Neural cell (in vitro differentiated cells): ENCODE measurements at regions not wholly inside any gene's neighbourhood (a gene's known extent, or its start where the extent isn't known, plus 50 kb on each side); places are given as distances from the start of the nearest gene placed in this dataset.

Experiments used
- H2AFZ ChIP-seq: fragments of 200-600, 300-800 bp; sonication (generic), shearing (Covaris generic); 2 replicates; pipeline ENCODE4 v1.6.0; 2014; ENCODE audit warnings: low read depth, mild to moderate bottlenecking, antibody characterized with exemption, low read length, moderate library complexity
- H3F3A ChIP-seq: fragments of 200-600 bp; shearing (Covaris generic); 2 replicates; pipeline ENCODE4 v1.6.1; 2016; ENCODE audit warnings: mild to moderate bottlenecking, moderate library complexity, mixed read lengths, antibody characterized with exemption, low read length; ENCODE audit not compliant: insufficient read depth, poor library complexity, severe bottlenecking
- H3K27ac ChIP-seq: fragments of 200-600, 300-800 bp; sonication (generic), shearing (Covaris generic); 2 replicates; pipeline ENCODE4 v1.5.1; 2014; ENCODE audit warnings: mild to moderate bottlenecking, low read length, moderate library complexity
- H3K27me3 ChIP-seq: fragments of 300-800, 200-600 bp; sonication (generic), shearing (Covaris generic); 2 replicates; pipeline ENCODE4 v1.6.0; 2014; ENCODE audit warnings: mild to moderate bottlenecking, low read depth, low read length, moderate library complexity; ENCODE audit not compliant: insufficient read depth
- H3K36me3 ChIP-seq: fragments of 300-800, 200-600 bp; sonication (generic), shearing (Covaris generic); 2 replicates; pipeline ENCODE4 v1.5.1; 2014; ENCODE audit warnings: mild to moderate bottlenecking, antibody characterized with exemption, low read length, moderate library complexity; ENCODE audit not compliant: insufficient read depth
- H3K4me2 ChIP-seq: fragments of 300-800, 200-600 bp; sonication (generic), shearing (Covaris generic); 2 replicates; pipeline ENCODE4 v1.6.0; 2014; ENCODE audit warnings: mild to moderate bottlenecking, low read length
- H3K4me3 ChIP-seq: fragments of 300-800, 200-600 bp; sonication (generic), shearing (Covaris generic); 2 replicates; pipeline ENCODE4 v1.5.1; 2014; ENCODE audit warnings: mild to moderate bottlenecking, low read length, moderate library complexity
- H3K79me2 ChIP-seq: fragments of 200-600 bp; shearing (Covaris generic); replicated peaks from 2 replicates; pipeline ENCODE4 v1.6.0; 2014; ENCODE audit warnings: mild to moderate bottlenecking, low read length, moderate library complexity; ENCODE audit not compliant: insufficient read depth
- H3K9ac ChIP-seq: fragments of 300-800, 200-600 bp; sonication (generic), shearing (Covaris generic); 2 replicates; pipeline ENCODE4 v1.6.1; 2016; ENCODE audit warnings: mild to moderate bottlenecking, low read length, mixed read lengths
- H3K9me2 ChIP-seq: fragments of 200-600 bp; shearing (Covaris generic); 2 replicates; pipeline ENCODE4 v1.6.1; 2016; ENCODE audit warnings: mild to moderate bottlenecking, low read length, mixed read lengths; ENCODE audit not compliant: insufficient read depth
- H3K9me3 ChIP-seq: fragments of 200-600, 300-800 bp; sonication (generic), shearing (Covaris generic); 2 replicates; pipeline ENCODE4 v1.6.1; 2016; ENCODE audit warnings: mild to moderate bottlenecking, mixed run types, low read length, moderate library complexity, mixed read lengths
- H4K20me1 ChIP-seq: fragments of 200-600 bp; shearing (Covaris generic); 2 replicates; pipeline ENCODE4 v1.6.1; 2016; ENCODE audit warnings: mild to moderate bottlenecking, mixed run types; ENCODE audit not compliant: insufficient read depth
- EP300 ChIP-seq: fragments of 450-650 bp; conservative IDR thresholded peaks from 2 replicates; pipeline ENCODE4 v1.6.1; 2014; ENCODE audit warnings: antibody characterized with exemption, mild to moderate bottlenecking, moderate library complexity; ENCODE audit not compliant: poor library complexity, severe bottlenecking
- EZH2 ChIP-seq: fragments of 200-600, 300-800 bp; shearing (Covaris generic), sonication (generic); IDR thresholded peaks from 2 replicates; pipeline ENCODE4 v1.6.1; 2014; ENCODE audit warnings: antibody characterized with exemption, low read length, borderline replicate concordance, mild to moderate bottlenecking; ENCODE audit not compliant: insufficient read depth, poor library complexity, severe bottlenecking
- MXI1 ChIP-seq: fragments of 450-650 bp; conservative IDR thresholded peaks from 2 replicates; pipeline ENCODE4 v1.6.1; 2014; ENCODE audit warnings: antibody characterized with exemption, mild to moderate bottlenecking; ENCODE audit not compliant: poor library complexity, severe bottlenecking
- POLR2AphosphoS5 ChIP-seq: IDR thresholded peaks from 2 replicates; pipeline ENCODE4 v1.6.1; 2012
- RAD21 ChIP-seq: fragments of 450-650 bp; conservative IDR thresholded peaks from 2 replicates; pipeline ENCODE4 v1.6.1; 2014; ENCODE audit warnings: antibody characterized with exemption, mild to moderate bottlenecking, moderate library complexity
- SMC3 ChIP-seq: fragments of 450-650 bp; conservative IDR thresholded peaks from 2 replicates; pipeline ENCODE4 v1.6.1; 2014; ENCODE audit warnings: antibody characterized with exemption, mild to moderate bottlenecking, moderate library complexity; ENCODE audit not compliant: poor library complexity
- TAF1 ChIP-seq: IDR thresholded peaks from 2 replicates; pipeline ENCODE4 v1.6.1; 2012; ENCODE audit warnings: low read depth
- TF ChIP-seq, protein P1 (sequence below): fragments of 450-650 bp; IDR thresholded peaks from 2 replicates; pipeline ENCODE4 v1.5.1; 2014; ENCODE audit warnings: antibody characterized with exemption, mild to moderate bottlenecking, moderate library complexity; ENCODE audit not compliant: poor library complexity, severe bottlenecking
- TF ChIP-seq, protein P2 (sequence below): IDR thresholded peaks from 2 replicates; pipeline ENCODE4 v1.6.1; 2012; ENCODE audit warnings: borderline replicate concordance

DNA sequence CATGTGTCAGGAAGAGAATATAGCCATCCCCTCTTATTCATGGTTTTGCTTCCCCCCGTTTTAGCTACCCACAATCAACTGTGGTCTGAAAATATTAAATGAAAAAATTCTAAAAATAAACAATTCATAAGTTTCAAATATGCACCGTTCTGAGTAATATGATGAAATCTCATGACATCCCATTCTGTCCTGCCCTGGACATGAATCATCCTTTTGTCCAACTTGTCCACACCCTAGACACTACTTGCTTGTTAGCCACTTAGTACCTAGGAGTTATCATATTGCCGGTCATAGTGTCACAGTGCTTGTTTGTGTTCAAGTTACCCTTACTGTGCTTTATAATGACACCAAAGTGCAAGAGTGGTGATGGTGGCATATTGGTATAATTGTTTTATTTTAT lies 113.5 kb downstream of the CAAP1 start:
- H3K4me2 ChIP-seq = no peak overlapping the region
- H2AFZ ChIP-seq = no peak overlapping the region
- H4K20me1 ChIP-seq = no peaks in the 10 kb centered on the region
- no peaks in the 10 kb centered on the region for H3K27me3 ChIP-seq
- H3K79me2 ChIP-seq = no peaks in the 10 kb centered on the region
- no peaks in the 10 kb centered on the region for H3K9me3 ChIP-seq
- no peaks in the 10 kb centered on the region for H3K36me3 ChIP-seq
- TF ChIP-seq TAF1 = no peak
- TF ChIP-seq POLR2AphosphoS5 = no peak
- TF ChIP-seq, protein P1, sequence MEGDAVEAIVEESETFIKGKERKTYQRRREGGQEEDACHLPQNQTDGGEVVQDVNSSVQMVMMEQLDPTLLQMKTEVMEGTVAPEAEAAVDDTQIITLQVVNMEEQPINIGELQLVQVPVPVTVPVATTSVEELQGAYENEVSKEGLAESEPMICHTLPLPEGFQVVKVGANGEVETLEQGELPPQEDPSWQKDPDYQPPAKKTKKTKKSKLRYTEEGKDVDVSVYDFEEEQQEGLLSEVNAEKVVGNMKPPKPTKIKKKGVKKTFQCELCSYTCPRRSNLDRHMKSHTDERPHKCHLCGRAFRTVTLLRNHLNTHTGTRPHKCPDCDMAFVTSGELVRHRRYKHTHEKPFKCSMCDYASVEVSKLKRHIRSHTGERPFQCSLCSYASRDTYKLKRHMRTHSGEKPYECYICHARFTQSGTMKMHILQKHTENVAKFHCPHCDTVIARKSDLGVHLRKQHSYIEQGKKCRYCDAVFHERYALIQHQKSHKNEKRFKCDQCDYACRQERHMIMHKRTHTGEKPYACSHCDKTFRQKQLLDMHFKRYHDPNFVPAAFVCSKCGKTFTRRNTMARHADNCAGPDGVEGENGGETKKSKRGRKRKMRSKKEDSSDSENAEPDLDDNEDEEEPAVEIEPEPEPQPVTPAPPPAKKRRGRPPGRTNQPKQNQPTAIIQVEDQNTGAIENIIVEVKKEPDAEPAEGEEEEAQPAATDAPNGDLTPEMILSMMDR = no peak
- TF ChIP-seq MXI1 = no peak
- TF ChIP-seq, protein P2, sequence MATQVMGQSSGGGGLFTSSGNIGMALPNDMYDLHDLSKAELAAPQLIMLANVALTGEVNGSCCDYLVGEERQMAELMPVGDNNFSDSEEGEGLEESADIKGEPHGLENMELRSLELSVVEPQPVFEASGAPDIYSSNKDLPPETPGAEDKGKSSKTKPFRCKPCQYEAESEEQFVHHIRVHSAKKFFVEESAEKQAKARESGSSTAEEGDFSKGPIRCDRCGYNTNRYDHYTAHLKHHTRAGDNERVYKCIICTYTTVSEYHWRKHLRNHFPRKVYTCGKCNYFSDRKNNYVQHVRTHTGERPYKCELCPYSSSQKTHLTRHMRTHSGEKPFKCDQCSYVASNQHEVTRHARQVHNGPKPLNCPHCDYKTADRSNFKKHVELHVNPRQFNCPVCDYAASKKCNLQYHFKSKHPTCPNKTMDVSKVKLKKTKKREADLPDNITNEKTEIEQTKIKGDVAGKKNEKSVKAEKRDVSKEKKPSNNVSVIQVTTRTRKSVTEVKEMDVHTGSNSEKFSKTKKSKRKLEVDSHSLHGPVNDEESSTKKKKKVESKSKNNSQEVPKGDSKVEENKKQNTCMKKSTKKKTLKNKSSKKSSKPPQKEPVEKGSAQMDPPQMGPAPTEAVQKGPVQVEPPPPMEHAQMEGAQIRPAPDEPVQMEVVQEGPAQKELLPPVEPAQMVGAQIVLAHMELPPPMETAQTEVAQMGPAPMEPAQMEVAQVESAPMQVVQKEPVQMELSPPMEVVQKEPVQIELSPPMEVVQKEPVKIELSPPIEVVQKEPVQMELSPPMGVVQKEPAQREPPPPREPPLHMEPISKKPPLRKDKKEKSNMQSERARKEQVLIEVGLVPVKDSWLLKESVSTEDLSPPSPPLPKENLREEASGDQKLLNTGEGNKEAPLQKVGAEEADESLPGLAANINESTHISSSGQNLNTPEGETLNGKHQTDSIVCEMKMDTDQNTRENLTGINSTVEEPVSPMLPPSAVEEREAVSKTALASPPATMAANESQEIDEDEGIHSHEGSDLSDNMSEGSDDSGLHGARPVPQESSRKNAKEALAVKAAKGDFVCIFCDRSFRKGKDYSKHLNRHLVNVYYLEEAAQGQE = no peak
- no peak for TF ChIP-seq RAD21
- TF ChIP-seq EZH2 = no peak
- TF ChIP-seq SMC3 = no peak
- TF ChIP-seq EP300 = no peak
- no peak overlapping the region for H3K4me3 ChIP-seq
- H3K9ac ChIP-seq = no peak overlapping the region
- H3F3A ChIP-seq = no peaks in the 10 kb centered on the region
- H3K27ac ChIP-seq = no peak overlapping the region
- no peaks in the 10 kb centered on the region for H3K9me2 ChIP-seq

DNA sequence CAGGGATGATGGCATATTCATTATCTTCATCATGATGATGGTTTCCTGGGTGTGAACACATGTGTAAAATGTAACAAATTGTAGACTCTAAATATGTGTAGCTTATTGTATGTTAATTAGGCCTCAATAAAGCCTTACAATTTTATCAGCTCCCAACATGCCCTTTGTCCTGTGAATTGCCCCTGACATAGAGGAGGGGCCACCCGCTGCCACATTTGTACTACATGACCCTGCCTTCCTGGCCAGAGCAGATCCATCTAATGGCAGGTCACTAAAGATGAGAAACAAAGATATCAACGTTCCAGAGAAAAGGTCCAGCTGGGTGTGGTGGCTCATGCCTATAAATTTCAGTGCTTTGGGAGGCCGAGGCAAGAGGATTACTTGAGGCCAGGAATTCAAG lies 117.2 kb downstream of the CAAP1 start:
- H3K4me2 ChIP-seq = no peak overlapping the region
- H3F3A ChIP-seq = no peaks in the 10 kb centered on the region
- no peaks in the 10 kb centered on the region for H3K27me3 ChIP-seq
- no peaks in the 10 kb centered on the region for H3K9me2 ChIP-seq
- no peak overlapping the region for H2AFZ ChIP-seq
- no peak overlapping the region for H3K27ac ChIP-seq
- TF ChIP-seq SMC3 (no peak), EZH2 (no peak), RAD21 (no peak)
- TF ChIP-seq, protein P1 = no peak
- H3K4me3 ChIP-seq = no peak overlapping the region
- H3K9me3 ChIP-seq = no peaks in the 10 kb centered on the region
- H3K79me2 ChIP-seq = no peaks in the 10 kb centered on the region
- H3K36me3 ChIP-seq = no peaks in the 10 kb centered on the region
- no peaks in the 10 kb centered on the region for H4K20me1 ChIP-seq
- no peak overlapping the region for H3K9ac ChIP-seq
